Esophagus squamous epithelium (tissue), 5 donors: ENCODE measurements at regions not wholly inside any gene's neighbourhood (a gene's known extent, or its start where the extent isn't known, plus 50 kb on each side); places are given as distances from the start of the nearest gene placed in this dataset.

Experiments
- DNase-seq: peaks from one replicate; lab custom pipeline; 2025; lab: John Stamatoyannopoulos, UW
- H3K27ac ChIP-seq, 4 donors: fragments of 200-600 bp; sonication (generic); one replicate each; pipeline ENCODE4 v1.5.1; 2016 to 2019; ENCODE audit warnings: mild to moderate bottlenecking in 1 of 4
- H3K27me3 ChIP-seq, 4 donors: fragments of 200-600 bp; sonication (generic); 1 replicate in 3 of 4; 2 replicates in 1 of 4; pipeline versions ENCODE4 v1.5.1 to v1.6.0; 2017 to 2021; ENCODE audit warnings: antibody characterized with exemption in 1 of 4
- H3K36me3 ChIP-seq, 3 donors: fragments of 200-600 bp; sonication (generic); one replicate each; pipeline ENCODE4 v1.5.1; 2016 to 2019
- H3K4me1 ChIP-seq, 3 donors: fragments of 200-600 bp; sonication (generic); one replicate each; pipeline ENCODE4 v1.5.1; 2017 to 2019
- H3K4me3 ChIP-seq, 4 donors: fragments of 200-600 bp; sonication (generic); 1 replicate in 3 of 4; 2 replicates in 1 of 4; pipeline ENCODE4 v1.5.1; 2016 to 2019; ENCODE audit warnings: mild to moderate bottlenecking in 2 of 4, moderate library complexity in 1 of 4
- H3K9me3 ChIP-seq, 3 donors: fragments of 200-600 bp; sonication (generic); one replicate each; pipeline ENCODE4 v1.5.1; 2016 to 2019
- CTCF ChIP-seq, 6 experiments: fragments of 450-650 bp in 4 of 6; fragments of 200-600 bp in 2 of 6; sonication (generic) in 2 of 6; IDR thresholded peaks; one replicate each; pipeline ENCODE4 v1.5.1; 2016 to 2019; ENCODE audit warnings: antibody characterized with exemption in 6 of 6, mild to moderate bottlenecking in 4 of 6, moderate library complexity in 4 of 6
- POLR2A ChIP-seq, 4 donors: fragments of 450-650 bp; IDR thresholded peaks; one replicate each; pipeline ENCODE4 v1.6.1; 2017; ENCODE audit warnings: antibody characterized with exemption in 4 of 4, mild to moderate bottlenecking in 4 of 4, moderate library complexity in 3 of 4
- WGBS, 2 donors: methylation state at CpG; one replicate each; pipeline ENCODE4 v1.1.5; 2018; 5-methylcytosine and 5-hydroxymethylcytosine counted together
- intact Hi-C: fragments of 100-400 bp; cut with DNase I; formaldehyde crosslinking; loops from one replicate; pipeline ENCODE4 v1.15.0; 2022
- donor health status: DM: yes; HTN: yes; CAD: no.

GRCh38 chr6:15058200-15059061 lies 187.4 kb upstream of the JARID2 start:
- peaks cover 0 to 6% (median 0%) of the 10 kb centered on the region in 3 donors for H3K9me3 ChIP-seq
- DNase-seq: no peak
- no peak overlapping the region for H3K4me3 ChIP-seq
- no peaks in the 10 kb centered on the region for H3K36me3 ChIP-seq
- peaks cover 0 to 15% (median 7%) of the 10 kb centered on the region in 3 donors for H3K4me1 ChIP-seq
- 81 to 84% methylated on average over 9 of the region's 9 CpGs for WGBS, 2 donors
- intact Hi-C loops: no loop called here
- H3K27me3 ChIP-seq: no peaks in the 10 kb centered on the region
- TF ChIP-seq POLR2A (IDR thresholded peaks at IDR 0.05) (no peak), CTCF (IDR thresholded peaks at IDR 0.05) (no peak)
- H3K27ac ChIP-seq: no peak overlapping the region

GRCh38 chr6:15061180-15061641 lies 184.7 kb upstream of the JARID2 start:
- Histone ChIP-seq H3K27me3 (no peaks in the 10 kb centered on the region), H3K4me1 (peaks cover under 1 to 40% (median 18%) of the 10 kb centered on the region in 3 donors), H3K4me3 (no peak overlapping the region), H3K9me3 (peaks cover 0 to 6% (median 0%) of the 10 kb centered on the region in 3 donors), H3K36me3 (no peaks in the 10 kb centered on the region), H3K27ac (no peak overlapping the region)
- WGBS, 2 donors: 46 to 57% methylated on average over 4 of the region's 4 CpGs
- TF ChIP-seq POLR2A (IDR thresholded peaks at IDR 0.05) (no peak), CTCF (IDR thresholded peaks at IDR 0.05) (no peak)
- intact Hi-C loops: no loop called here
- no peak for DNase-seq

- peak overlapping the region in 1 of 4 donors; percentile 69 for H3K27ac ChIP-seq
- DNase-seq: no peak
- H3K9me3 ChIP-seq: peaks cover 0 to 6% (median 0%) of the 10 kb centered on the region in 3 donors
- TF ChIP-seq CTCF (IDR thresholded peaks at IDR 0.05) (no peak), POLR2A (IDR thresholded peaks at IDR 0.05) (no peak)
- WGBS, 2 donors: 67 to 86% methylated on average over 2 to 6 of the region's 6 CpGs
- H3K27me3 ChIP-seq: no peaks in the 10 kb centered on the region
- intact Hi-C loops: no loop called here
- H3K36me3 ChIP-seq: no peaks in the 10 kb centered on the region
- H3K4me3 ChIP-seq: no peak overlapping the region
- peaks cover 4 to 48% (median 24%) of the 10 kb centered on the region in 3 donors for H3K4me1 ChIP-seq
These were observed 183.9 kb upstream of the JARID2 start for GRCh38 chr6:15061908-15062515.

- 58 to 68% methylated on average over 8 of the region's 8 CpGs for WGBS, 2 donors
- H3K36me3 ChIP-seq: no peaks in the 10 kb centered on the region
- H3K4me1 ChIP-seq: peaks cover 4 to 55% (median 25%) of the 10 kb centered on the region in 3 donors
- no peak for DNase-seq
- peaks cover 0 to 6% (median 0%) of the 10 kb centered on the region in 3 donors for H3K9me3 ChIP-seq
- no peaks in the 10 kb centered on the region for H3K27me3 ChIP-seq
- no peak for TF ChIP-seq CTCF (IDR thresholded peaks at IDR 0.05)
- no peak for TF ChIP-seq POLR2A (IDR thresholded peaks at IDR 0.05)
- H3K27ac ChIP-seq: peak overlapping the region; percentile 33 to 69 (median 49)
- no peak overlapping the region for H3K4me3 ChIP-seq
- intact Hi-C loops: no loop called here
These were observed 183.2 kb upstream of the JARID2 start for GRCh38 chr6:15062516-15063252.
